ENCODE measurements at regions not wholly inside any gene's neighbourhood (a gene's known extent, or its start where the extent isn't known, plus 50 kb on each side); places are given as distances from the start of the nearest gene placed in this dataset.

DNA sequence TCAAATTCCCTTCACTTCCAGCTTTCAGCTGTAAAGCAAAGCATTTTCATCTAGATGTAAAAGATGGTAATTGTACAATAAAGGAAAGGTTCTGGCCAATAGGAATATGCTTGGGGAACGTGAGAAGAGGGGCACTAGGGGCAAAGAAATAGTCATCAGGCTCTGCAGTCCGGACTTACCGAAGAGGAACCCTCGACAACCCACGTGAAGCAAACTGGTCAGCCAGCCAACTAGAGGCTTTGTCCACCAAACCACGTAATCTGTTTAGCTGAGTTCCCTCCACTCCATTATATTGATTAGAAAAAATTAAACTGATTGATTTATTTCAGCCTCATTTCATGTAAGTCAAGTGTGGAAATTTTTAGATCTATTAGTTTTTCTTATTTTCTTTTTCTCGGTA lies 300.4 kb upstream of the FANCL start:
- Histone ChIP-seq H3K9me3 (ENCODE audit: control insufficient read depth in 1 of 2, insufficient read depth in 1 of 2, low read length in 2 of 2) (no peaks in the 10 kb centered on the region), H3K36me3 (ENCODE audit: insufficient read depth, low read length) (no peaks in the 10 kb centered on the region), H3K27ac (ENCODE audit: low read depth in 1 of 2, low read length in 2 of 2) (no peak overlapping the region), H3K27me3 (ENCODE audit: control insufficient read depth in 1 of 2, insufficient read depth in 2 of 2, low read length in 2 of 2) (no peaks in the 10 kb centered on the region), H3K4me3 (ENCODE audit: low read length) (no peak overlapping the region), H3K4me1 (ENCODE audit: insufficient read depth, low read length) (no peaks in the 10 kb centered on the region)
- ChIA-PET POLR2A (no interaction called here), CTCF (no interaction called here)
- Mint-ChIP-seq H3K36me3 (ENCODE audit: low read depth) (no peaks in the 10 kb centered on the region), H3K4me3 (no peak overlapping the region), H3K9me3 (no peaks in the 10 kb centered on the region), H3K27ac (no peak overlapping the region), H3K4me1 (ENCODE audit: low read depth) (no peaks in the 10 kb centered on the region), H3K27me3 (no peaks in the 10 kb centered on the region)
- DNase-seq (no peak), ATAC-seq (ENCODE audit: poor library complexity) (no peak)
- intact Hi-C loops (cut with DNase I, micrococcal nuclease), result no loop called here
- TF ChIP-seq, protein P1, sequence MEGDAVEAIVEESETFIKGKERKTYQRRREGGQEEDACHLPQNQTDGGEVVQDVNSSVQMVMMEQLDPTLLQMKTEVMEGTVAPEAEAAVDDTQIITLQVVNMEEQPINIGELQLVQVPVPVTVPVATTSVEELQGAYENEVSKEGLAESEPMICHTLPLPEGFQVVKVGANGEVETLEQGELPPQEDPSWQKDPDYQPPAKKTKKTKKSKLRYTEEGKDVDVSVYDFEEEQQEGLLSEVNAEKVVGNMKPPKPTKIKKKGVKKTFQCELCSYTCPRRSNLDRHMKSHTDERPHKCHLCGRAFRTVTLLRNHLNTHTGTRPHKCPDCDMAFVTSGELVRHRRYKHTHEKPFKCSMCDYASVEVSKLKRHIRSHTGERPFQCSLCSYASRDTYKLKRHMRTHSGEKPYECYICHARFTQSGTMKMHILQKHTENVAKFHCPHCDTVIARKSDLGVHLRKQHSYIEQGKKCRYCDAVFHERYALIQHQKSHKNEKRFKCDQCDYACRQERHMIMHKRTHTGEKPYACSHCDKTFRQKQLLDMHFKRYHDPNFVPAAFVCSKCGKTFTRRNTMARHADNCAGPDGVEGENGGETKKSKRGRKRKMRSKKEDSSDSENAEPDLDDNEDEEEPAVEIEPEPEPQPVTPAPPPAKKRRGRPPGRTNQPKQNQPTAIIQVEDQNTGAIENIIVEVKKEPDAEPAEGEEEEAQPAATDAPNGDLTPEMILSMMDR (IDR thresholded peaks at IDR 0.05), result no peak

DNA sequence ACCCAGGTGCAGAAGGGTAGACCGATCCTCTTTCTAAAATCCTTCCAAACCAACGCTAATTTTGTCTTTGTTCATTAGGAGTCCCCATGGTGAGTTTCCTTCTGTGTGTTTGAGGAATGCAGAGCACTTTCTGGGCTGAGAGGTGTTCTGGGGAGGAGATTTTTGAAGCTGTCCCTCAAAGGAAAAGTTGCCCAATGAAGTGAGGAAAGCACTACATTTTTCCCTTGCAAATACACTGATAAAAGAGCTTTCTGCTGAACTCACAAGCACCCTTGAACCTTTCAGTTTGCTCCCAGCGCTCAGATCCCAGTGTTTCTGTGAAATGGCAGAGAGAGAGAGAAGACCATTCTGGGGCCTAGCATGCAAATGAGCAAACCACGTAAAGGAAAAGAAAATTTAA lies 299.6 kb upstream of the FANCL start:
- TF ChIP-seq, protein P1 (IDR thresholded peaks at IDR 0.05), result no peak
- DNase-seq (no peak), ATAC-seq (ENCODE audit: poor library complexity) (no peak)
- Mint-ChIP-seq H3K27ac (no peak overlapping the region), H3K4me1 (ENCODE audit: low read depth) (no peaks in the 10 kb centered on the region), H3K27me3 (no peaks in the 10 kb centered on the region), H3K36me3 (ENCODE audit: low read depth) (no peaks in the 10 kb centered on the region), H3K9me3 (no peaks in the 10 kb centered on the region), H3K4me3 (no peak overlapping the region)
- no peaks in the 10 kb centered on the region for H3K27me3 ChIP-seq (ENCODE audit: control insufficient read depth in 1 of 2, insufficient read depth in 2 of 2, low read length in 2 of 2)
- no peaks in the 10 kb centered on the region for H3K36me3 ChIP-seq (ENCODE audit: insufficient read depth, low read length)
- no peak overlapping the region for H3K27ac ChIP-seq (ENCODE audit: low read depth in 1 of 2, low read length in 2 of 2)
- POLR2A ChIA-PET, result no interaction called here
- no peaks in the 10 kb centered on the region for H3K4me1 ChIP-seq (ENCODE audit: insufficient read depth, low read length)
- no peak overlapping the region for H3K4me3 ChIP-seq (ENCODE audit: low read length)
- no peaks in the 10 kb centered on the region for H3K9me3 ChIP-seq (ENCODE audit: control insufficient read depth in 1 of 2, insufficient read depth in 1 of 2, low read length in 2 of 2)
- CTCF ChIA-PET, result no interaction called here
- intact Hi-C loops (cut with DNase I, micrococcal nuclease), result no loop called here

DNA sequence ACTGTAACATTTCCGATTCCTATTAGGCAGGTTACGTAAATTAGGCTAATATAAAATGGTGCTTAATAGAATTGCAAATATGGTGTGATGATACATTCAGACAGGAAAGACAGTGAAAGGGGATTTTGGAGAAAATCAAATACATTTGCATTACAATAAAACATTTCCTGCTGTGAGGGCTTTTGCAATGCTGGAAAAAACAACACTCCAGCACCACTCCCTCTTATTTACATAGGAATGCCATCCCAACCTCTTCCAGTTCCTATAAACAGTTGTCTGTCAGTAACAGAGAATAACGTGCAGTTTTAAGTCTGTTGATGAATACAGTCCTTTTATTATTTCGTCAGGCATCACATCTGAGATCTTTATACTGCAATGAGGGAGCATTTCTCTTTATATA lies 298.8 kb upstream of the FANCL start:
- H3K4me3 ChIP-seq (ENCODE audit: low read length), result no peak overlapping the region
- no peaks in the 10 kb centered on the region for H3K27me3 ChIP-seq (ENCODE audit: control insufficient read depth in 1 of 2, insufficient read depth in 2 of 2, low read length in 2 of 2)
- no peaks in the 10 kb centered on the region for H3K9me3 ChIP-seq (ENCODE audit: control insufficient read depth in 1 of 2, insufficient read depth in 1 of 2, low read length in 2 of 2)
- POLR2A ChIA-PET, result no interaction called here
- H3K27ac ChIP-seq (ENCODE audit: low read depth in 1 of 2, low read length in 2 of 2), result no peak overlapping the region
- no peak for DNase-seq
- TF ChIP-seq, protein P1 (IDR thresholded peaks at IDR 0.05), result no peak
- ATAC-seq (ENCODE audit: poor library complexity), result no peak
- H3K36me3 ChIP-seq (ENCODE audit: insufficient read depth, low read length), result no peaks in the 10 kb centered on the region
- Mint-ChIP-seq H3K9me3 (no peaks in the 10 kb centered on the region), H3K36me3 (ENCODE audit: low read depth) (no peaks in the 10 kb centered on the region), H3K4me1 (ENCODE audit: low read depth) (no peaks in the 10 kb centered on the region), H3K27me3 (no peaks in the 10 kb centered on the region), H3K27ac (no peak overlapping the region), H3K4me3 (no peak overlapping the region)
- CTCF ChIA-PET, result no interaction called here
- no peaks in the 10 kb centered on the region for H3K4me1 ChIP-seq (ENCODE audit: insufficient read depth, low read length)
- intact Hi-C loops (cut with DNase I, micrococcal nuclease), result no loop called here

All from CD4-positive, alpha-beta T cell (primary cell).